Keratinocyte (primary cell): ENCODE measurements at regions not wholly inside any gene's neighbourhood (a gene's known extent, or its start where the extent isn't known, plus 50 kb on each side); places are given as distances from the start of the nearest gene placed in this dataset.

Experiments
- DNase-seq: peaks from one replicate; pipeline ENCODE4 v3.0.0-alpha.2; 2011; ENCODE audit warnings: low read depth, missing footprints, low spot score
- FAIRE-seq: peaks from 2 replicates; lab custom pipeline; 2011; peaks lifted over from hg19 to GRCh38; lab: Jason Lieb, UNC
- H2AFZ ChIP-seq: 2 replicates; pipeline ENCODE4 v1.6.0; 2012; ENCODE audit warnings: low read length, control low read depth, inconsistent platforms; ENCODE audit not compliant: control insufficient read depth
- H3K27ac ChIP-seq: 2 replicates; pipeline ENCODE4 v1.5.1; 2011; ENCODE audit warnings: low read length; ENCODE audit not compliant: control insufficient read depth, insufficient read depth
- H3K27me3 ChIP-seq: 3 replicates; pipeline ENCODE4 v1.6.0; 2011; ENCODE audit warnings: low read length; ENCODE audit not compliant: control insufficient read depth, insufficient read depth; ENCODE audit errors: extremely low read depth
- H3K36me3 ChIP-seq, 2 experiments: 2 replicates in 1 of 2; 3 replicates in 1 of 2; pipeline ENCODE4 v1.5.1; 2011; ENCODE audit warnings: low read length in 2 of 2, mild to moderate bottlenecking in 1 of 2; ENCODE audit not compliant: control insufficient read depth in 2 of 2, insufficient read depth in 2 of 2; ENCODE audit errors: extremely low read depth in 1 of 2
- H3K4me1 ChIP-seq: 3 replicates; pipeline ENCODE4 v1.5.1; 2011; ENCODE audit warnings: low read length; ENCODE audit not compliant: control insufficient read depth, insufficient read depth; ENCODE audit errors: extremely low read depth
- H3K4me2 ChIP-seq: 3 replicates; pipeline ENCODE4 v1.6.0; 2011; ENCODE audit warnings: low read depth, low read length; ENCODE audit not compliant: control insufficient read depth, insufficient read depth; ENCODE audit errors: extremely low read depth
- H3K4me3 ChIP-seq, 3 experiments: fragments of 200-600 bp in 1 of 3; sonication (generic) in 1 of 3; 2 replicates in 2 of 3; 3 replicates in 1 of 3; pipeline ENCODE4 v1.5.1; 2011 to 2016; ENCODE audit warnings: low read length in 3 of 3, mild to moderate bottlenecking in 3 of 3, control low read depth in 2 of 3, inconsistent platforms in 1 of 3, low read depth in 1 of 3, mixed read lengths in 1 of 3, mixed run types in 1 of 3, moderate library complexity in 1 of 3; ENCODE audit not compliant: control insufficient read depth in 2 of 3, insufficient read depth in 2 of 3; ENCODE audit errors: extremely low read depth in 1 of 3
- H3K79me2 ChIP-seq: 2 replicates; pipeline ENCODE4 v1.6.0; 2012; ENCODE audit warnings: low read length; ENCODE audit not compliant: control insufficient read depth, insufficient read depth
- H3K9ac ChIP-seq: 3 replicates; pipeline ENCODE4 v1.6.0; 2011; ENCODE audit warnings: low read length; ENCODE audit not compliant: control insufficient read depth, insufficient read depth; ENCODE audit errors: extremely low read depth
- H3K9me1 ChIP-seq: 3 replicates; pipeline ENCODE4 v1.6.0; 2011; ENCODE audit warnings: low read length; ENCODE audit not compliant: control insufficient read depth, insufficient read depth; ENCODE audit errors: extremely low read depth
- H3K9me3 ChIP-seq: 2 replicates; pipeline ENCODE4 v1.5.1; 2012; ENCODE audit warnings: low read depth, low read length; ENCODE audit not compliant: control insufficient read depth
- H4K20me1 ChIP-seq: 3 replicates; pipeline ENCODE4 v1.6.0; 2011; ENCODE audit warnings: low read length; ENCODE audit not compliant: control insufficient read depth, insufficient read depth; ENCODE audit errors: extremely low read depth
- CTCF ChIP-seq, 3 experiments: IDR thresholded peaks in 1 of 3; conservative IDR thresholded peaks in 1 of 3; optimal IDR thresholded peaks in 1 of 3; 2 replicates in 2 of 3; 3 replicates in 1 of 3; pipeline versions ENCODE3 to v1.5.1; 2011; ENCODE audit warnings: low read length in 3 of 3, mild to moderate bottlenecking in 3 of 3, moderate library complexity in 2 of 3, control low read depth in 1 of 3, inconsistent platforms in 1 of 3; ENCODE audit not compliant: insufficient read depth in 2 of 3; ENCODE audit errors: extremely low read depth in 1 of 3
- EZH2 ChIP-seq: IDR thresholded peaks from one replicate; pipeline ENCODE4 v1.6.1; 2012; ENCODE audit warnings: inconsistent platforms, mild to moderate bottlenecking, low read length, moderate library complexity
- dilution Hi-C: fragments of 300-500 bp; cut with MboI; formaldehyde crosslinking; loops from one replicate; pipeline ENCODE4 v1.7.0; 2020; ENCODE audit warnings: low sequenced_read_pairs; ENCODE audit not compliant: extremely low pct_ligation_motif_present

DNA sequence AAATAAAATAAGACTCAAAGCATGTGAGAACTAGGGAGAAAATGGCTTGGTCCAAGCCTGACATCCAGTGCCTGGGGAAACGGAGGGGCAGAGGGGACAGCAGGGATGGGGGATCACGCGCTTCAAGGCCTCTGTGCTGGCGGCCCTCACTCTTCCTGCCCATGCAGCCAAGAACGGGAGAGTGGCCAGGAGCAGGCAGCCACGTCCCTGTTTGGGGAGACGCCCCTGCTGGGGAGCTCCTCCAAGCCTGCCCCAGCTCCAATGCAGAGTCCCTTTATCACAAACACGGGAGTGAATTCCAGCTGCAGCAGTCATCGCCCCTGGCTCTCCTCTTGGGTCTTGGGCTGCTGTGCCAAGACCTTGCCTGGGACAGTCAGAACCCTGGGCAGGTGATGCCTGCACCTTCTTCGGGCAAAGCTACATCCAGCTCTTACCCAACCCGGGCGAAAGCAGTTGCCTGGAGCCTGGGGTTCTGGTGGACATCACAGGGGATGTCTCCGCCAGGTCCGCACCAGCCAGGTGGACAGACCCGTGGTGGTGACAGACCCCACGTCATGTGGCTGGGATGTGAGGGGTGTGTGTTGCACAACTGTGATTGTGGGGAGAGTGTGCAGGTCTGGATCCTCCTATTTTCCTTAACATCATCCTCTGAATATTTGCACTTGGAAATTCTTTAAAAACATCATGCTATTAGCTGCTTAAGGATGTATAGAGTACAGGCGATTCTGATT, 1391.3 kb downstream of the BRD1 start:
- H3K79me2 ChIP-seq, result no peaks in the 10 kb centered on the region
- no peaks in the 10 kb centered on the region for H3K27me3 ChIP-seq
- peaks cover 22% of the 10 kb centered on the region for H3K9me3 ChIP-seq
- no peaks in the 10 kb centered on the region for H3K36me3 ChIP-seq
- no peaks in the 10 kb centered on the region for H3K9me1 ChIP-seq
- TF ChIP-seq EZH2 (no peak), CTCF (optimal IDR thresholded peaks at IDR 0.05 in 1 of 3, IDR thresholded peaks at IDR 0.05 in 1 of 3, conservative IDR thresholded peaks at IDR 0.05 in 1 of 3; ENCODE audit: extremely low read depth in 1 of 3, insufficient read depth in 2 of 3, low read length in 3 of 3) (no peak)
- no peak overlapping the region for H3K9ac ChIP-seq
- DNase-seq (no peak), FAIRE-seq (no peak)
- H2AFZ ChIP-seq, result no peak overlapping the region
- no peak overlapping the region for H3K27ac ChIP-seq
- H3K4me2 ChIP-seq, result no peak overlapping the region
- dilution Hi-C loops, result no loop called here
- H3K4me1 ChIP-seq, result no peaks in the 10 kb centered on the region
- no peaks in the 10 kb centered on the region for H4K20me1 ChIP-seq
- H3K4me3 ChIP-seq, result no peak overlapping the region

DNA sequence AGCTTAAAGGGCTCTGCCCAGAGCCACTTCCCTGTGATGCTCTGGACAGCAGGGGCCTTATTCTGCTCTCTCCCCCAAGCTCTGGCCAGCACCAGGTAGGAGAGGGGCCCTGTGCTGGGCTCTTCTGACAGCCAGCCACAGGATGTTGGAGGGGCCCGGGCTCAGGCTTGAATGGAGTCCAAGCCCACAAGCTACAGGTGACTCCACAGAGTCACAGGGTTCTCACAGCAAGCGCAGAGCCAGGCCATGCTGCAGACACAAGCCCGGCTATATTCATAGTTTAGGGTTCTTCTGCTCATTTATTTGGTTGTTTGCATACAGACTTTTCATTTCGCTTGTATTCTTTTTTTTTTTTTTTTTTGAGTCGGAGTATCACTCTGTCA, 1392.8 kb downstream of the BRD1 start:
- H3K36me3 ChIP-seq, result no peaks in the 10 kb centered on the region
- no peak overlapping the region for H3K27ac ChIP-seq
- FAIRE-seq (no peak), DNase-seq (no peak)
- no peaks in the 10 kb centered on the region for H4K20me1 ChIP-seq
- H3K9ac ChIP-seq, result no peak overlapping the region
- no peak overlapping the region for H2AFZ ChIP-seq
- TF ChIP-seq EZH2 (no peak), CTCF (optimal IDR thresholded peaks at IDR 0.05 in 1 of 3, IDR thresholded peaks at IDR 0.05 in 1 of 3, conservative IDR thresholded peaks at IDR 0.05 in 1 of 3; ENCODE audit: extremely low read depth in 1 of 3, insufficient read depth in 2 of 3, low read length in 3 of 3) (no peak)
- H3K4me1 ChIP-seq, result no peaks in the 10 kb centered on the region
- no peaks in the 10 kb centered on the region for H3K27me3 ChIP-seq
- dilution Hi-C loops, result no loop called here
- no peak overlapping the region for H3K4me2 ChIP-seq
- H3K79me2 ChIP-seq, result no peaks in the 10 kb centered on the region
- H3K4me3 ChIP-seq, result no peak overlapping the region
- no peaks in the 10 kb centered on the region for H3K9me1 ChIP-seq
- peaks cover 17% of the 10 kb centered on the region for H3K9me3 ChIP-seq
